Ishikawa (cell line): ENCODE measurements at regions not wholly inside any gene's neighbourhood (a gene's known extent, or its start where the extent isn't known, plus 50 kb on each side); places are given as distances from the start of the nearest gene placed in this dataset.

Experiments
- CEBPB ChIP-seq: IDR thresholded peaks from 2 replicates; pipeline ENCODE4 v1.6.1; 2012
- EGR1 ChIP-seq: IDR thresholded peaks from 2 replicates; pipeline ENCODE4 v1.6.1; 2012
- NFIC ChIP-seq: IDR thresholded peaks from 2 replicates; pipeline ENCODE4 v1.6.1; 2012
- RAD21 ChIP-seq: IDR thresholded peaks from 2 replicates; pipeline ENCODE4 v1.6.1; 2012; ENCODE audit warnings: low read depth
- TAF1 ChIP-seq: IDR thresholded peaks from 2 replicates; pipeline ENCODE4 v1.6.1; 2012; ENCODE audit warnings: low read depth, mild to moderate bottlenecking
- YY1 ChIP-seq: IDR thresholded peaks from 2 replicates; pipeline ENCODE4 v1.6.1; 2012; ENCODE audit warnings: low read depth
- TF ChIP-seq, protein P1 (sequence below): IDR thresholded peaks from 2 replicates; pipeline ENCODE4 v1.6.1; 2012

GRCh38 chr20:60223174-60223573, 265.0 kb downstream of the CDH26 start:
- no peak for TF ChIP-seq EGR1
- TF ChIP-seq RAD21: no peak
- no peak for TF ChIP-seq TAF1
- TF ChIP-seq CEBPB: no peak
- no peak for TF ChIP-seq YY1
- TF ChIP-seq, protein P1, sequence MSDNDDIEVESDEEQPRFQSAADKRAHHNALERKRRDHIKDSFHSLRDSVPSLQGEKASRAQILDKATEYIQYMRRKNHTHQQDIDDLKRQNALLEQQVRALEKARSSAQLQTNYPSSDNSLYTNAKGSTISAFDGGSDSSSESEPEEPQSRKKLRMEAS: no peak
- no peak for TF ChIP-seq NFIC
